ENCODE measurements at regions not wholly inside any gene's neighbourhood (a gene's known extent, or its start where the extent isn't known, plus 50 kb on each side); places are given as distances from the start of the nearest gene placed in this dataset.
"Not testable (repeated sequence)": the region's sequence is repeated elsewhere in the genome, so short reads cannot be mapped to it uniquely, and the experiment has no call there.

- not testable (repeated sequence) for H3K36me3 ChIP-seq, H3K27ac ChIP-seq, H3K4me3 ChIP-seq, H3K9me3 ChIP-seq, H3K4me1 ChIP-seq, H3K27me3 ChIP-seq, ATAC-seq
- no CpG with 5 or more reads among the region's 4 CpGs for WGBS, 2 donors (ENCODE audit: low coverage in 1 of 2)
Measured at GRCh38 chrX:71822314-71822713, 59.2 kb downstream of the CXorf49B start.

- TF ChIP-seq, protein P1, sequence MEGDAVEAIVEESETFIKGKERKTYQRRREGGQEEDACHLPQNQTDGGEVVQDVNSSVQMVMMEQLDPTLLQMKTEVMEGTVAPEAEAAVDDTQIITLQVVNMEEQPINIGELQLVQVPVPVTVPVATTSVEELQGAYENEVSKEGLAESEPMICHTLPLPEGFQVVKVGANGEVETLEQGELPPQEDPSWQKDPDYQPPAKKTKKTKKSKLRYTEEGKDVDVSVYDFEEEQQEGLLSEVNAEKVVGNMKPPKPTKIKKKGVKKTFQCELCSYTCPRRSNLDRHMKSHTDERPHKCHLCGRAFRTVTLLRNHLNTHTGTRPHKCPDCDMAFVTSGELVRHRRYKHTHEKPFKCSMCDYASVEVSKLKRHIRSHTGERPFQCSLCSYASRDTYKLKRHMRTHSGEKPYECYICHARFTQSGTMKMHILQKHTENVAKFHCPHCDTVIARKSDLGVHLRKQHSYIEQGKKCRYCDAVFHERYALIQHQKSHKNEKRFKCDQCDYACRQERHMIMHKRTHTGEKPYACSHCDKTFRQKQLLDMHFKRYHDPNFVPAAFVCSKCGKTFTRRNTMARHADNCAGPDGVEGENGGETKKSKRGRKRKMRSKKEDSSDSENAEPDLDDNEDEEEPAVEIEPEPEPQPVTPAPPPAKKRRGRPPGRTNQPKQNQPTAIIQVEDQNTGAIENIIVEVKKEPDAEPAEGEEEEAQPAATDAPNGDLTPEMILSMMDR (IDR thresholded peaks at IDR 0.05) = no peak
- TF ChIP-seq POLR2A (IDR thresholded peaks at IDR 0.05) (no peak), POLR2AphosphoS5 (IDR thresholded peaks at IDR 0.05) (no peak), EP300 (IDR thresholded peaks at IDR 0.05) (no peak)
- Histone ChIP-seq H3K9me3 (no peaks in the 10 kb centered on the region), H3K4me1 (no peaks in the 10 kb centered on the region), H3K27me3 (no peaks in the 10 kb centered on the region), H3K4me3 (no peak overlapping the region), H3K27ac (no peak overlapping the region), H3K36me3 (no peaks in the 10 kb centered on the region)
- 60 to 94% methylated on average over 1 to 2 of the region's 12 CpGs for WGBS, 2 donors (ENCODE audit: low coverage in 1 of 2)
- ATAC-seq = no peak
Measured at GRCh38 chrX:71823391-71824057, 60.4 kb downstream of the CXorf49B start.

DNA sequence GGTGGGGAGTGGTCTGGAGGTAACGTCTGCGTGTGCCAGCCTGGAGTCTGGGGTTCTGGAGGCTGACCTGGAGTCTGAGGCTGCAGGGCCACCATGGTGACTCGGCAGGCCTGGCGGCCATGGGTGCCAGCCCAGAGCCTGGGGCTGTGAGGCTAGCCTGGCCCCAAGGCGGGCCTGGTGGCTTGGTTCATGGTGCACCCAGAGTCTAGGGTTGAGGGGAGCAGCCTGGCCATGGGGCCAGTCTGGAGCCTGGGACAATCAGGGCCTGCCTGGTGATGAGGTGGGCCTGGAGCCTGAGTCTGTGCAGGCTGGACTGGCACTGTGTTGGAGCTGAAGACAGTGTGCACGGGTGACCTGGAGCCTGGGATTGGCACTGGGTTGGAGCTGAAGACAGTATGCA, 64.9 kb downstream of the CXorf49B start:
- Histone ChIP-seq H3K4me1 (no peaks in the 10 kb centered on the region), H3K27ac (no peak overlapping the region), H3K27me3 (no peaks in the 10 kb centered on the region), H3K36me3 (no peaks in the 10 kb centered on the region), H3K4me3 (no peak overlapping the region), H3K9me3 (no peaks in the 10 kb centered on the region)
- no peak for TF ChIP-seq POLR2AphosphoS5 (IDR thresholded peaks at IDR 0.05)
- TF ChIP-seq POLR2A (IDR thresholded peaks at IDR 0.05) = no peak
- TF ChIP-seq, protein P1 (IDR thresholded peaks at IDR 0.05) = no peak
- no peak for TF ChIP-seq EP300 (IDR thresholded peaks at IDR 0.05)
- ATAC-seq = no peak
- no CpG with 5 or more reads among the region's 6 CpGs for whole genome bisulfite sequencing, 2 donors (ENCODE audit: low coverage in 1 of 2)

GRCh38 chrX:71838092-71838491, 72.6 kb upstream of the NHSL2 start:
- H3K4me3 ChIP-seq, H3K36me3 ChIP-seq, H3K27me3 ChIP-seq, H3K27ac ChIP-seq, ATAC-seq, H3K9me3 ChIP-seq, H3K4me1 ChIP-seq: not testable (repeated sequence)
- WGBS, 2 donors (ENCODE audit: low coverage in 1 of 2) = 60 to 64% methylated on average over 1 to 4 of the region's 4 CpGs

- no peak for ATAC-seq
- TF ChIP-seq EP300 (IDR thresholded peaks at IDR 0.05) (no peak), POLR2A (IDR thresholded peaks at IDR 0.05) (no peak), POLR2AphosphoS5 (IDR thresholded peaks at IDR 0.05) (no peak)
- TF ChIP-seq, protein P1 (IDR thresholded peaks at IDR 0.05) = no peak
- no peaks in the 10 kb centered on the region for H3K9me3 ChIP-seq
- no peaks in the 10 kb centered on the region for H3K27me3 ChIP-seq
- H3K4me1 ChIP-seq = no peaks in the 10 kb centered on the region
- no peaks in the 10 kb centered on the region for H3K36me3 ChIP-seq
- no peak overlapping the region for H3K4me3 ChIP-seq
- no CpG with 5 or more reads among the region's 1 CpG for WGBS, 2 donors (ENCODE audit: low coverage in 1 of 2)
- H3K27ac ChIP-seq = no peak overlapping the region
Measured at GRCh38 chrX:71846429-71846828, 64.2 kb upstream of the NHSL2 start.

DNA sequence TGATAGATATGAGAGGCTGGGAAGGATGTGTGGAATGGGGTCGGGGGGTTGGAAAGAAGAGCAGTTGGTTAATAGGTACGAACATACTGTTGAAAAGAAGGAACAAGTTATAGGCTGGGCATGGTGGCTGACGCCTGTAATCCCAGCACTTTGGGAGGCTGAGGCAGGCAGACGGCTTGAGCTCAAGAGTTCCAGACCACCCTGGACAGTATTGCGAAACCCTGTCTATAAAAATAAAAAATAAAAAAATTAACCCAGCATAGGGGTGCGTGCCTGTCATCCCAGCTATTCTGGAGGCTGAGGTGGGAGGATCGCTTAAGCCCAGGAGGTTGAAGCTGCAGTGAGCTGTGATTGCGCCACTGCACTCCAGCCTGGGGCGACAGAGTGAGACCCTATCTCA, 58.5 kb upstream of the NHSL2 start:
- WGBS, 2 donors (ENCODE audit: low coverage in 1 of 2) = 71 to 84% methylated on average over 3 to 7 of the region's 9 CpGs
- H3K4me1 ChIP-seq = no peaks in the 10 kb centered on the region
- TF ChIP-seq EP300 (IDR thresholded peaks at IDR 0.05) (no peak), POLR2A (IDR thresholded peaks at IDR 0.05) (no peak), POLR2AphosphoS5 (IDR thresholded peaks at IDR 0.05) (no peak)
- TF ChIP-seq, protein P1 (IDR thresholded peaks at IDR 0.05) = no peak
- no peak overlapping the region for H3K4me3 ChIP-seq
- no peak for ATAC-seq
- no peaks in the 10 kb centered on the region for H3K9me3 ChIP-seq
- H3K36me3 ChIP-seq = no peaks in the 10 kb centered on the region
- H3K27ac ChIP-seq = no peak overlapping the region
- H3K27me3 ChIP-seq = no peaks in the 10 kb centered on the region
